Astrocyte (in vitro differentiated cells and primary cell): ENCODE measurements at regions not wholly inside any gene's neighbourhood (a gene's known extent, or its start where the extent isn't known, plus 50 kb on each side); places are given as distances from the start of the nearest gene placed in this dataset.

Experiments used
- CTCF ChIP-seq: IDR thresholded peaks from 2 replicates; pipeline ENCODE4 v1.5.1; 2011; ENCODE audit warnings: low read depth, mild to moderate bottlenecking, inconsistent platforms, low read length, moderate library complexity; ENCODE audit not compliant: insufficient read depth
- EZH2 ChIP-seq: IDR thresholded peaks from 2 replicates; pipeline ENCODE4 v1.6.1; 2012; ENCODE audit warnings: mild to moderate bottlenecking, low read length, inconsistent platforms; ENCODE audit not compliant: insufficient read depth

DNA sequence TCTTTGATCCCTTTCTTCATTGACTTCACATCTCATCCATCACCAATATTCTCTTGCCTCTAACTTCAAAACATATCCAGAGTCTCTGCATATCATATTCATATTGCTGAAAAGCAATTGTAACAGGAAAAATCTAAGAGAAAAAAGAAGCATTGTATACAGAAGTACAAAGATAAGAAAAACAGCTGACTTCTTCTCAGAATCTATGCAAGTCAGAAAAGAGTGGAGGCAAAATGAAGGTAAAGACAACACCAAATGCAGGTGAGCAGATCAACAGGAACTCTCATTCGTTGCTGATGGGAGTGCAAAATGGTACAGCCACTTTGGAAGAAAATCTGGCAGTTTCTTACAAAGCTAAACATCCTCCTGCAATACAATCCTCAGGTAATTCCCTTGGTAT is 155.6 kb downstream of the PHF2 start:
- no peak for TF ChIP-seq EZH2
- TF ChIP-seq CTCF: no peak
